ENCODE measurements at regions not wholly inside any gene's neighbourhood (a gene's known extent, or its start where the extent isn't known, plus 50 kb on each side); places are given as distances from the start of the nearest gene placed in this dataset.

- ATAC-seq, result no peak
- Mint-ChIP-seq H3K27ac (no peak overlapping the region), H3K4me1 (peaks cover 7% of the 10 kb centered on the region), H3K9me3 (peaks cover 26% of the 10 kb centered on the region), H3K4me3 (no peak overlapping the region), H3K36me3 (peaks cover 7% of the 10 kb centered on the region), H3K27me3 (ENCODE audit: low read depth) (no peaks in the 10 kb centered on the region)
- TF ChIP-seq TP53 (CRISPR knock-in tag; IDR thresholded peaks at IDR 0.05) (no peak), ERG (CRISPR knock-in tag; IDR thresholded peaks at IDR 0.05) (no peak), SMAD4 (CRISPR knock-in tag; IDR thresholded peaks at IDR 0.05) (no peak), ESRRA (CRISPR knock-in tag; IDR thresholded peaks at IDR 0.05; ENCODE audit: borderline replicate concordance) (no peak), OVOL2 (CRISPR knock-in tag; IDR thresholded peaks at IDR 0.05; ENCODE audit: borderline replicate concordance) (no peak), ATF3 (CRISPR knock-in tag; conservative IDR thresholded peaks at IDR 0.05) (no peak), ZNF232 (CRISPR knock-in tag; IDR thresholded peaks at IDR 0.05) (no peak), FOXJ3 (CRISPR knock-in tag; IDR thresholded peaks at IDR 0.05; ENCODE audit: borderline replicate concordance) (no peak), ZNF671 (CRISPR knock-in tag; IDR thresholded peaks at IDR 0.05) (no peak), ZMAT4 (CRISPR knock-in tag; IDR thresholded peaks at IDR 0.05) (no peak), FOXP4 (CRISPR knock-in tag; IDR thresholded peaks at IDR 0.05) (no peak), RELA (CRISPR knock-in tag; IDR thresholded peaks at IDR 0.05; ENCODE audit: borderline replicate concordance) (no peak), STAT6 (CRISPR knock-in tag; conservative IDR thresholded peaks at IDR 0.05; ENCODE audit: low read depth) (no peak), ZNF281 (CRISPR knock-in tag; IDR thresholded peaks at IDR 0.05) (no peak), JUN (CRISPR knock-in tag; IDR thresholded peaks at IDR 0.05) (no peak)
- no peak for DNase-seq (ENCODE audit: low spot score)
- POLR2A ChIA-PET, result no interaction called here
- CTCF ChIA-PET, result no interaction called here
Observed at GRCh38 chr1:214847071-214847810, 235.3 kb upstream of the KCNK2 start.

- Mint-ChIP-seq H3K4me1 (peaks cover 7% of the 10 kb centered on the region), H3K27me3 (ENCODE audit: low read depth) (no peaks in the 10 kb centered on the region), H3K9me3 (peaks cover 26% of the 10 kb centered on the region), H3K27ac (no peak overlapping the region), H3K4me3 (no peak overlapping the region), H3K36me3 (peaks cover 7% of the 10 kb centered on the region)
- TF ChIP-seq ZNF263 (CRISPR knock-in tag; IDR thresholded peaks at IDR 0.05; ENCODE audit: low read depth) (no peak), MLX (CRISPR knock-in tag; IDR thresholded peaks at IDR 0.05) (no peak), FOXP1 (CRISPR knock-in tag; IDR thresholded peaks at IDR 0.05; ENCODE audit: borderline replicate concordance) (no peak), SOX15 (CRISPR knock-in tag; IDR thresholded peaks at IDR 0.05) (no peak), TP53 (CRISPR knock-in tag; IDR thresholded peaks at IDR 0.05) (no peak), MYBL2 (CRISPR knock-in tag; IDR thresholded peaks at IDR 0.05) (no peak), NFYB (CRISPR knock-in tag; conservative IDR thresholded peaks at IDR 0.05; ENCODE audit: low read depth) (no peak), ZNF512 (CRISPR knock-in tag; IDR thresholded peaks at IDR 0.05; ENCODE audit: borderline replicate concordance) (no peak)
- DNase-seq (ENCODE audit: low spot score), result no peak
- ChIA-PET POLR2A (no interaction called here), CTCF (interaction anchor here (0.6 kb wide), 1 partner anchor 39 kb away, joined by 3 read pairs; no protein-coding TSS in a partner anchor)
- ATAC-seq, result no peak
Observed at GRCh38 chr1:214848101-214848500, 234.4 kb upstream of the KCNK2 start.

All from WTC11 (cell line).